ENCODE measurements at regions not wholly inside any gene's neighbourhood (a gene's known extent, or its start where the extent isn't known, plus 50 kb on each side); places are given as distances from the start of the nearest gene placed in this dataset.

- H3K27ac ChIP-seq, result no peak overlapping the region
- H3K36me3 ChIP-seq (ENCODE audit: insufficient read depth in 1 of 2, low read depth in 1 of 2), result no peaks in the 10 kb centered on the region
- H3K4me3 ChIP-seq, result no peak overlapping the region
- DNase-seq (no peak), ATAC-seq (no peak)
- no peaks in the 10 kb centered on the region for H3K4me1 ChIP-seq
- TF ChIP-seq CTCF (IDR thresholded peaks at IDR 0.05), result no peak
- no peaks in the 10 kb centered on the region for H3K27me3 ChIP-seq (ENCODE audit: insufficient read depth in 3 of 3, low read length in 2 of 3)
- no peaks in the 10 kb centered on the region for H3K9me3 ChIP-seq
- intact Hi-C loops (cut with DNase I), result loop anchor here in 1 of 2 donors (5.0 kb wide), 1 partner anchor 630 kb away; no protein-coding TSS in a partner anchor
Observed at GRCh38 chr5:128842241-128842640, 123.0 kb upstream of the SLC27A6 start.

- no peaks in the 10 kb centered on the region for H3K4me1 ChIP-seq
- no peaks in the 10 kb centered on the region for H3K36me3 ChIP-seq (ENCODE audit: insufficient read depth in 1 of 2, low read depth in 1 of 2)
- no peaks in the 10 kb centered on the region for H3K27me3 ChIP-seq (ENCODE audit: insufficient read depth in 3 of 3, low read length in 2 of 3)
- DNase-seq (no peak), ATAC-seq (no peak)
- WGBS, 3 donors, result 37 to 42% (median 40%) methylated on average over 2 of the region's 2 CpGs
- peak; percentile 31 for TF ChIP-seq CTCF (IDR thresholded peaks at IDR 0.05)
- H3K4me3 ChIP-seq, result no peak overlapping the region
- no peak overlapping the region for H3K27ac ChIP-seq
- intact Hi-C loops (cut with DNase I), result loop anchor here in 1 of 2 donors (5.0 kb wide), 1 partner anchor 632 kb away; no protein-coding TSS in a partner anchor
- no peaks in the 10 kb centered on the region for H3K9me3 ChIP-seq
Observed at GRCh38 chr5:128844354-128844923, 120.8 kb upstream of the SLC27A6 start.

GRCh38 chr5:128850049-128850448 is 115.2 kb upstream of the SLC27A6 start:
- peaks cover 10% of the 10 kb centered on the region for H3K9me3 ChIP-seq
- no peak overlapping the region for H3K4me3 ChIP-seq
- intact Hi-C loops (cut with DNase I), result no loop called here
- no peak for TF ChIP-seq CTCF (IDR thresholded peaks at IDR 0.05)
- DNase-seq, result no peak
- no peaks in the 10 kb centered on the region for H3K27me3 ChIP-seq (ENCODE audit: insufficient read depth in 3 of 3, low read length in 2 of 3)
- no peak for ATAC-seq
- H3K27ac ChIP-seq, result no peak overlapping the region
- no peaks in the 10 kb centered on the region for H3K36me3 ChIP-seq (ENCODE audit: insufficient read depth in 1 of 2, low read depth in 1 of 2)
- no peaks in the 10 kb centered on the region for H3K4me1 ChIP-seq

- 79 to 85% (median 85%) methylated on average over 1 of the region's 1 CpG for WGBS, 3 donors
- no peak for ATAC-seq
- Histone ChIP-seq H3K9me3 (peaks cover 6% of the 10 kb centered on the region), H3K27ac (no peak overlapping the region), H3K36me3 (ENCODE audit: insufficient read depth in 1 of 2, low read depth in 1 of 2) (no peaks in the 10 kb centered on the region), H3K4me3 (no peak overlapping the region), H3K4me1 (no peaks in the 10 kb centered on the region), H3K27me3 (ENCODE audit: insufficient read depth in 3 of 3, low read length in 2 of 3) (no peaks in the 10 kb centered on the region)
- no peak for TF ChIP-seq CTCF (IDR thresholded peaks at IDR 0.05)
- intact Hi-C loops (cut with DNase I), result no loop called here
- DNase-seq, result no peak
Observed at GRCh38 chr5:128854931-128855330, 110.4 kb upstream of the SLC27A6 start.

- WGBS, 3 donors, result 82 to 86% (median 83%) methylated on average over 3 of the region's 3 CpGs
Observed at GRCh38 chr5:128857076-128857677, 108.1 kb upstream of the SLC27A6 start.

More at GRCh38 chr5:128857076-128857677, 108.1 kb upstream of the SLC27A6 start:
- intact Hi-C loops (cut with DNase I), result no loop called here
- no peak for TF ChIP-seq CTCF (IDR thresholded peaks at IDR 0.05)
- no peaks in the 10 kb centered on the region for H3K36me3 ChIP-seq (ENCODE audit: insufficient read depth in 1 of 2, low read depth in 1 of 2)
- no peak for DNase-seq
- H3K9me3 ChIP-seq, result no peaks in the 10 kb centered on the region
- H3K27ac ChIP-seq, result no peak overlapping the region
- no peak for ATAC-seq
- H3K4me3 ChIP-seq, result no peak overlapping the region
- H3K4me1 ChIP-seq, result no peaks in the 10 kb centered on the region
- H3K27me3 ChIP-seq (ENCODE audit: insufficient read depth in 3 of 3, low read length in 2 of 3), result no peaks in the 10 kb centered on the region
